HepG2 (cell line): ENCODE measurements at regions not wholly inside any gene's neighbourhood (a gene's known extent, or its start where the extent isn't known, plus 50 kb on each side); places are given as distances from the start of the nearest gene placed in this dataset.

ENCODE experiments used
- ATAC-seq: fragments of 200-7000 bp; cut with Tn5 transposase; 3 replicates; pipeline ENCODE4 v1.9.1; 2020; ENCODE audit warnings: mild to moderate bottlenecking, moderate library complexity
- BruUV-seq: library from RNA; stranded (reverse); fragments of 400-500 nt; replicated peaks from 2 replicates; lab custom pipeline; 2021; lab: Mats Ljungman, UMichigan
- CTCF ChIA-PET: fragments of 300-600 bp; formaldehyde crosslinking; extraction: SDS; loops from one replicate; lab custom pipeline; 2021; ENCODE audit warnings: low total read pairs, inconsistent platforms, low intra/inter-chr PET ratio; lab: Yijun Ruan, JAX
- POLR2A ChIA-PET: fragments of 350-600 bp; sonication (Branson Sonifier 250); formaldehyde crosslinking; loops from one replicate; lab custom pipeline; 2020; ENCODE audit warnings: antibody characterized with exemption, inconsistent platforms; lab: Yijun Ruan, JAX
- DNase-seq: peaks from one replicate; pipeline ENCODE4 v3.0.0-alpha.2; 2015; ENCODE audit warnings: low spot score
- FAIRE-seq: peaks from 3 replicates; lab custom pipeline; 2011; peaks lifted over from hg19 to GRCh38; lab: Jason Lieb, UNC
- H2AFZ ChIP-seq: one replicate; pipeline ENCODE4 v1.6.1; 2011; ENCODE audit warnings: low read length, inconsistent platforms
- H3K27ac ChIP-seq: fragments of 300-600 bp; 3 replicates; pipeline ENCODE4 v1.8.0; 2011; ENCODE audit warnings: mixed run types, mild to moderate bottlenecking, mixed read lengths, low read length, inconsistent platforms; ENCODE audit not compliant: insufficient read depth; ENCODE audit errors: extremely low read length
- H3K27me3 ChIP-seq, 2 experiments: fragments of 200-600 bp in 1 of 2; 2 replicates in 1 of 2; 3 replicates in 1 of 2; pipeline versions ENCODE4 v1.6.0 to v1.8.0; 2011; ENCODE audit warnings: low read length in 2 of 2, mild to moderate bottlenecking in 2 of 2, moderate library complexity in 2 of 2, inconsistent platforms in 1 of 2; ENCODE audit not compliant: insufficient read depth in 2 of 2, control insufficient read depth in 1 of 2
- H3K36me3 ChIP-seq, 2 experiments: fragments of 200-600 bp in 1 of 2; replicated peaks in 1 of 2; 2 replicates in 1 of 2; 3 replicates in 1 of 2; pipeline versions ENCODE4 v1.5.1 to v1.8.0; 2011; ENCODE audit warnings: low read length in 2 of 2, inconsistent platforms in 1 of 2; ENCODE audit not compliant: insufficient read depth in 2 of 2, control insufficient read depth in 1 of 2
- H3K4me1 ChIP-seq: 2 replicates; pipeline ENCODE4 v1.5.1; 2012; ENCODE audit warnings: low read length, inconsistent platforms; ENCODE audit not compliant: insufficient read depth
- H3K4me2 ChIP-seq: 2 replicates; pipeline ENCODE4 v1.6.0; 2011; ENCODE audit warnings: low read depth, low read length, inconsistent platforms
- H3K4me3 ChIP-seq, 3 experiments: fragments of 200-600 bp in 1 of 3; sonication (generic), shearing (Covaris generic) in 1 of 3; replicated peaks in 1 of 3; 2 replicates each; pipeline ENCODE4 v1.5.1; 2011 to 2016; ENCODE audit warnings: low read length in 3 of 3, inconsistent platforms in 2 of 3, low read depth in 2 of 3, mild to moderate bottlenecking in 2 of 3, control low read depth in 1 of 3, mixed read lengths in 1 of 3; ENCODE audit not compliant: insufficient read depth in 1 of 3
- H3K79me2 ChIP-seq: one replicate; pipeline ENCODE4 v1.6.1; 2011; ENCODE audit warnings: low read length, inconsistent platforms; ENCODE audit not compliant: insufficient read depth
- H3K9ac ChIP-seq: 2 replicates; pipeline ENCODE4 v1.6.0; 2011; ENCODE audit warnings: mild to moderate bottlenecking, low read depth, low read length, inconsistent platforms; ENCODE audit not compliant: insufficient read depth
- H3K9me3 ChIP-seq: 2 replicates; pipeline ENCODE4 v1.5.1; 2012; ENCODE audit warnings: mild to moderate bottlenecking, low read length
- H4K20me1 ChIP-seq: 2 replicates; pipeline ENCODE4 v1.6.0; 2011; ENCODE audit warnings: inconsistent platforms, mild to moderate bottlenecking, low read length, moderate library complexity; ENCODE audit not compliant: insufficient read depth
- FOXP1 ChIP-seq, 2 experiments: fragments of 450-650 bp in 1 of 2; IDR thresholded peaks; 2 replicates each; pipeline ENCODE4 v1.6.1; 2017 to 2018; ENCODE audit warnings: antibody characterized with exemption in 1 of 2
- HOMEZ ChIP-seq: IDR thresholded peaks from 2 replicates; pipeline ENCODE4 v1.6.1; 2016; ENCODE audit warnings: low read depth
- REL ChIP-seq: sonication (generic); formaldehyde crosslinking; conservative IDR thresholded peaks from 2 replicates; pipeline ENCODE4 v1.8.0; 2022; ENCODE audit warnings: mild to moderate bottlenecking, missing genetic modification reagents, moderate library complexity
- RERE ChIP-seq: IDR thresholded peaks from 2 replicates; pipeline ENCODE4 v1.6.1; 2016; ENCODE audit warnings: low read depth, missing genetic modification reagents, missing compliant biosample characterization
- SALL1 ChIP-seq: sonication (generic); formaldehyde crosslinking; IDR thresholded peaks from 2 replicates; pipeline ENCODE4 v1.8.0; 2022; ENCODE audit warnings: mild to moderate bottlenecking, missing genetic modification reagents
- ZNF672 ChIP-seq: sonication (generic); formaldehyde crosslinking; IDR thresholded peaks from 2 replicates; pipeline ENCODE4 v1.8.1; 2022; ENCODE audit warnings: missing genetic modification reagents
- WGBS: methylation state at CpG from one replicate; pipeline ENCODE4 v1.1.6; 2017; ENCODE audit warnings: low lambda C conversion rate; 5-methylcytosine and 5-hydroxymethylcytosine counted together
- in situ Hi-C: cut with HindIII; loops from 2 replicates; pipeline ENCODE4 v1.10.0; 2017; ENCODE audit warnings: low pct_unique_long_range_greater_than_20kb; ENCODE audit not compliant: extremely low pct_ligation_motif_present
- intact Hi-C: fragments of 100-400 bp; cut with micrococcal nuclease; formaldehyde crosslinking; loops from one replicate; pipeline ENCODE4 v1.10.0; 2022; ENCODE audit not compliant: unreplicated experiment
- TF ChIP-seq, protein P1 (sequence below): sonication (generic); formaldehyde crosslinking; IDR thresholded peaks from 2 replicates; pipeline ENCODE4 v1.5.1; 2020; ENCODE audit warnings: mild to moderate bottlenecking, missing genetic modification reagents, borderline replicate concordance
- TF ChIP-seq, protein P2 (sequence below): sonication (generic); formaldehyde crosslinking; IDR thresholded peaks from 2 replicates; pipeline ENCODE4 v1.4.0; 2020; ENCODE audit warnings: missing genetic modification reagents, borderline replicate concordance
- TF ChIP-seq, protein P3 (sequence below): IDR thresholded peaks from 2 replicates; pipeline ENCODE4 v1.6.1; 2016; ENCODE audit warnings: missing biosample characterization, missing genetic modification reagents, low read depth

GRCh38 chr3:159008401-159008800 is 206.5 kb downstream of the MFSD1 start:
- Histone ChIP-seq H3K4me3 (no peak overlapping the region), H3K36me3 (no peaks in the 10 kb centered on the region), H3K4me2 (no peak overlapping the region), H3K9me3 (no peaks in the 10 kb centered on the region), H3K79me2 (no peaks in the 10 kb centered on the region), H3K4me1 (no peaks in the 10 kb centered on the region), H2AFZ (no peak overlapping the region), H3K9ac (no peak overlapping the region), H3K27ac (no peak overlapping the region), H4K20me1 (no peaks in the 10 kb centered on the region), H3K27me3 (no peaks in the 10 kb centered on the region)
- WGBS, result 4% methylated on average over 4 of the region's 4 CpGs
- ChIA-PET CTCF (no interaction called here), POLR2A (no interaction called here)
- FAIRE-seq (no peak), DNase-seq (no peak), ATAC-seq (no peak)
- in situ Hi-C loops (no loop called here), intact Hi-C loops (no loop called here)
- BruUV-seq, result no TSS peak
- TF ChIP-seq RERE (CRISPR knock-in tag), result no peak
- TF ChIP-seq REL, result no peak
- TF ChIP-seq ZNF672 (CRISPR knock-in tag), result no peak
- TF ChIP-seq, protein P1, sequence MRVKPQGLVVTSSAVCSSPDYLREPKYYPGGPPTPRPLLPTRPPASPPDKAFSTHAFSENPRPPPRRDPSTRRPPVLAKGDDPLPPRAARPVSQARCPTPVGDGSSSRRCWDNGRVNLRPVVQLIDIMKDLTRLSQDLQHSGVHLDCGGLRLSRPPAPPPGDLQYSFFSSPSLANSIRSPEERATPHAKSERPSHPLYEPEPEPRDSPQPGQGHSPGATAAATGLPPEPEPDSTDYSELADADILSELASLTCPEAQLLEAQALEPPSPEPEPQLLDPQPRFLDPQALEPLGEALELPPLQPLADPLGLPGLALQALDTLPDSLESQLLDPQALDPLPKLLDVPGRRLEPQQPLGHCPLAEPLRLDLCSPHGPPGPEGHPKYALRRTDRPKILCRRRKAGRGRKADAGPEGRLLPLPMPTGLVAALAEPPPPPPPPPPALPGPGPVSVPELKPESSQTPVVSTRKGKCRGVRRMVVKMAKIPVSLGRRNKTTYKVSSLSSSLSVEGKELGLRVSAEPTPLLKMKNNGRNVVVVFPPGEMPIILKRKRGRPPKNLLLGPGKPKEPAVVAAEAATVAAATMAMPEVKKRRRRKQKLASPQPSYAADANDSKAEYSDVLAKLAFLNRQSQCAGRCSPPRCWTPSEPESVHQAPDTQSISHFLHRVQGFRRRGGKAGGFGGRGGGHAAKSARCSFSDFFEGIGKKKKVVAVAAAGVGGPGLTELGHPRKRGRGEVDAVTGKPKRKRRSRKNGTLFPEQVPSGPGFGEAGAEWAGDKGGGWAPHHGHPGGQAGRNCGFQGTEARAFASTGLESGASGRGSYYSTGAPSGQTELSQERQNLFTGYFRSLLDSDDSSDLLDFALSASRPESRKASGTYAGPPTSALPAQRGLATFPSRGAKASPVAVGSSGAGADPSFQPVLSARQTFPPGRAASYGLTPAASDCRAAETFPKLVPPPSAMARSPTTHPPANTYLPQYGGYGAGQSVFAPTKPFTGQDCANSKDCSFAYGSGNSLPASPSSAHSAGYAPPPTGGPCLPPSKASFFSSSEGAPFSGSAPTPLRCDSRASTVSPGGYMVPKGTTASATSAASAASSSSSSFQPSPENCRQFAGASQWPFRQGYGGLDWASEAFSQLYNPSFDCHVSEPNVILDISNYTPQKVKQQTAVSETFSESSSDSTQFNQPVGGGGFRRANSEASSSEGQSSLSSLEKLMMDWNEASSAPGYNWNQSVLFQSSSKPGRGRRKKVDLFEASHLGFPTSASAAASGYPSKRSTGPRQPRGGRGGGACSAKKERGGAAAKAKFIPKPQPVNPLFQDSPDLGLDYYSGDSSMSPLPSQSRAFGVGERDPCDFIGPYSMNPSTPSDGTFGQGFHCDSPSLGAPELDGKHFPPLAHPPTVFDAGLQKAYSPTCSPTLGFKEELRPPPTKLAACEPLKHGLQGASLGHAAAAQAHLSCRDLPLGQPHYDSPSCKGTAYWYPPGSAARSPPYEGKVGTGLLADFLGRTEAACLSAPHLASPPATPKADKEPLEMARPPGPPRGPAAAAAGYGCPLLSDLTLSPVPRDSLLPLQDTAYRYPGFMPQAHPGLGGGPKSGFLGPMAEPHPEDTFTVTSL (CRISPR knock-in tag), result no peak
- TF ChIP-seq, protein P2, sequence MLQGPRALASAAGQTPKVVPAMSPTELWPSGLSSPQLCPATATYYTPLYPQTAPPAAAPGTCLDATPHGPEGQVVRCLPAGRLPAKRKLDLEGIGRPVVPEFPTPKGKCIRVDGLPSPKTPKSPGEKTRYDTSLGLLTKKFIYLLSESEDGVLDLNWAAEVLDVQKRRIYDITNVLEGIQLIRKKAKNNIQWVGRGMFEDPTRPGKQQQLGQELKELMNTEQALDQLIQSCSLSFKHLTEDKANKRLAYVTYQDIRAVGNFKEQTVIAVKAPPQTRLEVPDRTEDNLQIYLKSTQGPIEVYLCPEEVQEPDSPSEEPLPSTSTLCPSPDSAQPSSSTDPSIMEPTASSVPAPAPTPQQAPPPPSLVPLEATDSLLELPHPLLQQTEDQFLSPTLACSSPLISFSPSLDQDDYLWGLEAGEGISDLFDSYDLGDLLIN (CRISPR knock-in tag), result no peak
- TF ChIP-seq SALL1, result no peak
- no peak for TF ChIP-seq FOXP1 (IDR thresholded peaks at IDR 0.05)
- no peak for TF ChIP-seq FOXP1 (CRISPR knock-in tag; IDR thresholded peaks at IDR 0.05)
- TF ChIP-seq, protein P3, sequence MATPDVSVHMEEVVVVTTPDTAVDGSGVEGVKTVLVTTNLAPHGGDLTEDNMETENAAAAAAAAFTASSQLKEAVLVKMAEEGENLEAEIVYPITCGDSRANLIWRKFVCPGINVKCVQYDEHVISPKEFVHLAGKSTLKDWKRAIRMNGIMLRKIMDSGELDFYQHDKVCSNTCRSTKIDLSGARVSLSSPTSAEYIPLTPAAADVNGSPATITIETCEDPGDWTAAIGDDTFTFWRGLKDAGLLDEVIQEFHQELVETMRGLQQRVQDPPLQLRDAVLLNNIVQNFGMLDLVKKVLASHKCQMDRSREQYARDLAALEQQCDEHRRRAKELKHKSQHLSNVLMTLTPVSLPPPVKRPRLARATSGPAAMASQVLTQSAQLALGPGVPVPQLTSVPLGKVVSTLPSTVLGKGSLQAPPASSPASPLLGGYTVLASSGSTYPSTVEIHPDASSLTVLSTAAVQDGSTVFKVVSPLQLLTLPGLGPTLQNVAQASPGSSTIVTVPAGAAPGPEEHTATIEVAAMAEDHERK (CRISPR knock-in tag), result no peak
- no peak for TF ChIP-seq HOMEZ (CRISPR knock-in tag)
